GM19351 (cell line): ENCODE measurements at regions not wholly inside any gene's neighbourhood (a gene's known extent, or its start where the extent isn't known, plus 50 kb on each side); places are given as distances from the start of the nearest gene placed in this dataset.
"Not testable (repeated sequence)": the region's sequence is repeated elsewhere in the genome, so short reads cannot be mapped to it uniquely, and the experiment has no call there.

Experiments
- ATAC-seq: cut with Tn5 transposase; IDR thresholded peaks from one replicate; pipeline ENCODE4 v1.9.1; 2021; ENCODE audit warnings: mild to moderate bottlenecking, moderate library complexity; ENCODE audit not compliant: unreplicated experiment

DNA sequence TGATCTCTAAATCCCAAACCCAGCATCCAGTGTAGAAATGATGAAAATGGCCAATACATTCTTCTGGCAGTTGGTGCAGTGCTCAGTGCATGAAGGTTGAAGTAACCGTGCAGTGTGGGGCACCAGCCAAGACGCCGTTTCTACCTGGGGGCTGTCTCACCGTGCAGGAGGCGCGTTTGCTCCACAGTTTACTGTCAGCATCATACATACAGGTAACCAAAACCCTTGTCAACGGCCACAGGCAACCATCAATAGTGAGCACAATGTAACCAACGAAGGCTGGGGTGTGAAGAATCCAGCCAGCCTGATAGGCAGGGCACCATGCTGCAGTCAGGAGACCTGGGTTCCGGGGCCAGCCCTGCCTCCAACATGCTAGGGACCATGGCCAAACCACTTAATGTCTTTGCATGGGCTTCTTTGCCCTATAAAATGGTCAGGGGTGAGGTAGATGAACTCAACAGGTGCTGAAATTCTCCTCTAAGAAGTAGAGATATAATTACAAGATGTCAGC is 127.5 kb upstream of the ID2 start:
- ATAC-seq: no peak

DNA sequence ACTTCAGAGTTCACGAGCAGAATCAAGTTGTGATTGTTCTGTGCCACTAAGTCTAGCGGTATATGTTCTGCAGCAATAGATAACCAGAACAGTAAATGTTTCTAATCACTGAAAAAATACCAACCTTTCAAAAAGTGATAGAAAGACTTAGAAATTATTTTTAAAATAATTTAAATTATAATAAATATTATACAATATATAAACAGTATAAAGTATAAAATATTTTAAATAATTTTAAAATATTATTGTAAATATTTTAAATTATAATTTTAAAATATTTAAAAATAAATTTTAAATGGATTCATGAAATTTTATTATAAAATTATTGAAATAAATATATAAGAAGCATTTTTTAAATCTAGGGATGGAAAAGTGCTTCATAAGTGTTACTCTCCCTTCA is 126.3 kb upstream of the ID2 start:
- ATAC-seq: no peak

DNA sequence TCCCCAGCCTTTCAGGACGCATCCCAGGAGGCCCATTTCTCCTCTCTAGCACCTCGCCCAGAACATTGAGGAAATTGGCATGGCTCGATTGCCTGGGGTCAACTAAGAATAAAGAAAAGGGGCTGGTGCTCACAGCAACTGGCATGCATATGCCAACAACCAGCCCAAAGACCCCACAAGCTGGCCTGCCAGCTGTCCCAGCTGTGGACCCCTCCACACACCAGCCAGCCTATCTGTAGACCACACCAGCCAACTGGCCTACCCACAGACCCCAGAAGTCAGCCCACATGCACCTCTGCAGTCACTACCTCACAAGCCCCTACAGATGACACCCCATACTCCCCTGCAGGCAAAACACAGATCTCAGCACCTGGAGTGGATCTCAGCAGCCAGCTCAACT is 123.8 kb upstream of the ID2 start:
- no peak for ATAC-seq

DNA sequence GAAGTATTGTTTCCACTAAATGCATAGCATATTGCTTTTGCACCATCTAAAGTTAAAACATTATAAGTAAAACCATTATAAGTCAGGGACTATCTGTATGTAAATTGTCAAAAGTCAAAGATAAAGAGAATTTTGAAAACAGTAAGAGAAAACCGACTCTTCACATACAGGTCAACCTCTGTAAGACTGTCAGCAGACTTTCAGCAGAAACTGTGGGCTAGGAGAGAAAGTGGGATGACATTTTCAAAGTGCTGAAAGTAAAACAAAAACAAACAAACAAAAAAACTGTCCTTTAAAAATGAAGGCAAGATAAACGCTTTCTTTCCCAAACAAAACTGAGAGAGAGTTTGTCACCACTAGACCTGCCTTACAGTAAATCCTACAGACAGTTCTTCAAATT is 122.9 kb upstream of the ID2 start:
- no peak for ATAC-seq

DNA sequence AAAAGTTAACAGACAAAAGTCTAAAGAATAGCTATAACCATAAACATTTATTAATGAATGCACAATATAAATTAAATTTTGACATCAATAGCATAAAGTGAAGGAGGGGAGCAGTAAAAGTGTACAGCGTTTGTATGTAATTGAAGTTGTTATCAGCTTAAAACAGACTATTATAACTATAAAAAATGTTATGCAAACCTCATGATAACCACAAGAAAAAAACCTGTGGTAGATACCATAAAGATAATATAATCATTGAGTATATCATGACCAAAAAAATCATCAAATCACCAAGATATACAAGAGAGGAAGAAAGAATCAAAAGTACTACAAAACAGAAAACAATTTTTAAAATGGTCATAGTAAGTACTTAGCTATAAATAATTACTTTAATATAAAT is 122.1 kb upstream of the ID2 start:
- no peak for ATAC-seq

DNA sequence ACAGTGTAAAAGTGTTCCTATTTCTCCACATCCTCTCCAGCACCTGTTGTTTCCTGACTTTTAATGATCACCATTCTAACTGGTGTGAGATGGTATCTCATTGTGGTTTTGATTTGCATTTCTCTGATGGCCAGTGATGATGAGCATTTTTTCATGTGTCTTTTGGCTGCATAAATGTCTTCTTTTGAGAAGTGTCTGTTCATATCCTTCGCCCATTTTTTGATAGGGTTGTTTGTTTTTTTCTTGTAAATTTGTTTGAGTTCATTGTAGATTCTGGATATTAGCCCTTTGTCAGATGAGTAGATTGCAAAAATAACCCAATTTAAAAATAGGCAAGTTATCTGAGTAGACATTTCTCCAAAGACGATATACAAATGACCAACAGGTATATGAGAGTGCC is 120.2 kb upstream of the ID2 start:
- not testable (repeated sequence) for ATAC-seq

DNA sequence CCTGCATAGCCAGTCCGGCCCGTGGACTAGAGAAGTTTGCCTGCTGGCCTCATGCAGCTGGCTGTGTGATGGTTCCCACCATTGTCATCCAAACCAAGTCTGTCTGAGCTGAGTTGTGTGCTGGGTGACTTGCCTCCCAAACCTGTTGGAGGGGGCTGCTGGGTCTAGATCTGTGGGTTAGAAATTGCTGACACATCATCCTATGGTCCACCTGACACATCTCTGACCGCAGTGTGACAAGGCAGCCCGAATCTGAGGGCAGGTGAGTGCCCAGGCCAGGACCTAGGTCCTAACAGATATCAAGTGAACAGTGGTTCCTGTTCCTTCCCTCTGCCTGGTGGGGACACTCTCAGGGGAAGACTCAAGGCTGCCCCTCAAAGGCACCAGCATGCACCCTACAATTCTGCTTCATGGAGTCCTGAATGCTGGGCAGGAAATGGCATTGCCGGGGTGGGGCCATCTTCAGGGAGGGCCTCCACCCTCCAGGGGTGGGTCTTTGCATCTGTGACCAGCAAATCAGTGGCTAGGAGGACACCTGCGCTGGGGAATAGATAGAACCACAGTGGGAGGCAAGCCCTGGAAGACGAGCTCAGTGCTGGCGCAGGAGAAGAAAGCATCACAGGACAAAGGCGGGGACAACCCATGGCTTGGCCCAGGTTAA is 117.9 kb upstream of the ID2 start:
- no peak for ATAC-seq

DNA sequence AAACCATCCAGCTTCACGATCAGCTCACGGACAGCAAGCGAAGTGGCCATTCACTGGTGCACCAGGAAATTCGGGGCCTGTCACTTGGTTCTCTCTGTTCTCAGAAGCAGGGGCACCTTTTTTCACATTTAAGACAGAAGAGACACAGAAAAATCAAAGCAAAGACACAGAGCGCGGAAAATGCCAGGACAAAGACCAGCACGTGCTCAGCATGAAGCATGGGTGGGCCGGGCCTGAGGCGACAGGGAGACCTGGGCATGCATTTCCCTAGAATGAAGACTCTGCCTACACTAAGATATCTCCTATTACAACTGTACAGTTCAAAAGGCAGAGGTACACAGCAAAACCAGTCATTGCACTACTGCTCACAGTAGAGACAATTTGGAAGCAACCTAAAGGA is 117.4 kb upstream of the ID2 start:
- no peak for ATAC-seq

DNA sequence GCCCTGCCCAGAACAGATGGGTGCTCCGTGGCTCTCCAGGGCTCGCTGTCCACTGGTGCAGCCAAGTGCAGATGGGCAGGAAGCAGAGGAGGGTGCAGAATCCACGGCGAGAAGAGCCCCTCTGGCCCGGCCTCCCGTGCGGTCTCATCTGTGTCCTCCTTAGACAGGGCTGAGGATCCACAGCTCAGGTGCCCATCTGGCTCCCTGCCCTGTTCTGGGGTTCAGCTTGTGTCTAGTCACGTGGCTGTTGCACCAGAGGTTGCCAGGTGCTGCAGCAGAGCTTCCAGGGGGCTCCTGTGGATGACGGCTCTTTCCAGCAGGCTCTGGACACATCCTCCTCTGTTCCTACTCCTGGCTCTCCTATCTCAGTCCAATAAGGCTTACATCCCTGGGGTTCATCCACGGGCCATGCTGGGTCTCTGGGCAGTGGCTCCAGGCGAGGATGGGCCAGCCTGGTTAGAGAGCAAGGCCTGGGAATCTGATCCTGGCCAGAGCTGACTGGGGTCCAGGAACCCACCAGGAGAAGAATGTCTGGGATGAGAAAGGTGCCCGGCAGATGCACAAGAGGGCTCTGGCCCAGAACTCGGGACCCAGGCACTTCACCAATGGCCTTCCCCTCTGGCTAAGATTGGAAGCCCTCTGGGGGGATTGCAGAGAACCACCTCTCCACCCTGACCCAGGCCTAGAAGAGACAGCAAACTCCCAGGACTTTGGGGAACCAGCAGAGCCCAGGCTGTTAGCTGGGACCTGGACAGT is 116.3 kb upstream of the ID2 start:
- no peak for ATAC-seq

DNA sequence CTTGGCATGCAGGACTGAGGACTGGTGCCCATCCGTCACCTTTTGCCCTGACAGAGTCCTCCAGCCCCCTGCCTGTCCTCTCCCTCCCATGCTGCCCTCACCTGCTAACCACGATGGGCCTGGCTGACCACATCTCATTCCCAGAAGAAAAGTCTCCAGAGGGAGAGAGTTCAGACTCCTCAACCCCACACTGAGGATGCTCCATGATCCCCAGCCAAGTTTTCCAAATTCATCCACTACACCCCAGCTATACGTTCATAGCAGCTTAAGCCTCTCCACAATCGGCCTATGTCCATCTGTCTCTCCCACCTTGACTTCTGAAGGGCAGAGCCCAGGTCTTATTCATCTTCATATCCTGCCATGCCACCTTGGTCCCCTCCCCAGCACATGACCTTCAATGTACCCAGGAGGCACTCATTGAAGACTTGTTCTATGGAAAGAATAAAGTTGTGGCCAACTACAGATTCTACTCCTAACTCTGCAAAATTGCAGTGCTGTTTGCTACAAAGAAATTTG is 115.6 kb upstream of the ID2 start:
- no peak for ATAC-seq

DNA sequence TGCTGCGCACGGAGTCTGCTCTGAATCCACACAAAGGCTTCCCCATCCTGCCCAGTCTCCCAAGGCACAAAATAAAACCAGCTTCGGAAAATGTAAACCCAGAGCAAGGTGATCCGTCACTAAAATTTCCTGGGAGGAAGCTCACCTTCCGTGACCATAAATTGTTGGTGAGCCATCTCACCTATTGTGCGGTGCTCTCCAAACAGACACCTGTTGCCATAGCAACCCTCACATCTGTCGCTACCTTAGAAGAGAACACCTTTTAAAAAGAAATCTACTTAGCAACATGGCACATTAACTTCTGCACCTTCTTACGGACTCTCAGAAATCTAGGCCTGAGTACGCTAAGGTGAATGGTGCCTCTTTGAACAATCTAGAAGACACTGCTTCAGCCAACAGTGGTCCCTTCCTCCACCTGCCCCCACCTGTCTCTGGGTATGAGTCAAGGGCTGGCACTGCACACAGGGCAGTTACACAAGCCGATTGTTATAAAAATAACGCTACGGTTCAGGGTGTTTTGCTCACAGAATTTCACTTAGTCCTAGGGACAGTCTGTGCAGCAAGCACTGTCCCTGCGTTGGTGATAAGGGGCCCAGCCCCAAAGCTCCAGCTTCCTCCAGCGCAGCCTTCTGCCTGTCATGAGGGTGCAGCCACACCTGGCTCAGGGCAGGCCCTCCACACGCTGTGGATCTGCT is 114.9 kb upstream of the ID2 start:
- no peak for ATAC-seq

DNA sequence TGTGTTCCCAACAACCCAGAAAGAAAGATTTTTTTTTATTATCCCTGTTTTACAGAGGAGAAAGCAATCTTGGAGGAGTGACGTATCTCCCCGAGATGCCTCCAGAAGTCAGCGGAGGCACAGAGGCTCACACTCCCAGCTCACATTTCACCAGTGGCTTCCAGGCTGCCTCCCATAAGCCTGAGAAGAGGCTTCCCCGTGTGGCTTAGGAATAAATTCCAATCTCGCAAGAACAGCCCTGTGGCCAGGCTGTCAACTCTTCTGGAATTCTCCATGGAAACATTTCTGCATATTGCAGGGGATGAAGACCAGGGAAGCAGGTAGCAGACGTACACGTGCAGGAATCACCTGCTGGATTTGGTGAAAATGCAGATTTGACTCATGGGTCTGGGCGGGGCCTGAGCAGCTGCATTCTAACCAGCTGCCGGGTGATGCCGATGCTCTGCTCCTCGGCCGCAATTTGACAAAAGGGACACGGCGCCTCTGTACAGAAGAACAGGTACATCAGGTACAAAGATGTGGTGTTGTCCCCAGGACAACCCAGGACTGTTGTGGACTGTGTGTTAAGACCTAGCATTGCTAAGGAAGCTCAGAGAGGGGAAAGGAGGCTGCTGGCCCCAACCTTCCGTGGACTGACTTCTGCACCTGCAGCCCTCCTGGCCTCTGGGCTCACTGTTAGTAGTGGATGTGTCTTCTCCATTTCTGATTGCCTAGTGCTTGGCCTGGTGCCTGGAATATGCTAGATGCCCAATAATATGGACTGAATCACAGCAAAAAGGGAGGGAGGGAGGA is 114.2 kb upstream of the ID2 start:
- ATAC-seq: no peak

DNA sequence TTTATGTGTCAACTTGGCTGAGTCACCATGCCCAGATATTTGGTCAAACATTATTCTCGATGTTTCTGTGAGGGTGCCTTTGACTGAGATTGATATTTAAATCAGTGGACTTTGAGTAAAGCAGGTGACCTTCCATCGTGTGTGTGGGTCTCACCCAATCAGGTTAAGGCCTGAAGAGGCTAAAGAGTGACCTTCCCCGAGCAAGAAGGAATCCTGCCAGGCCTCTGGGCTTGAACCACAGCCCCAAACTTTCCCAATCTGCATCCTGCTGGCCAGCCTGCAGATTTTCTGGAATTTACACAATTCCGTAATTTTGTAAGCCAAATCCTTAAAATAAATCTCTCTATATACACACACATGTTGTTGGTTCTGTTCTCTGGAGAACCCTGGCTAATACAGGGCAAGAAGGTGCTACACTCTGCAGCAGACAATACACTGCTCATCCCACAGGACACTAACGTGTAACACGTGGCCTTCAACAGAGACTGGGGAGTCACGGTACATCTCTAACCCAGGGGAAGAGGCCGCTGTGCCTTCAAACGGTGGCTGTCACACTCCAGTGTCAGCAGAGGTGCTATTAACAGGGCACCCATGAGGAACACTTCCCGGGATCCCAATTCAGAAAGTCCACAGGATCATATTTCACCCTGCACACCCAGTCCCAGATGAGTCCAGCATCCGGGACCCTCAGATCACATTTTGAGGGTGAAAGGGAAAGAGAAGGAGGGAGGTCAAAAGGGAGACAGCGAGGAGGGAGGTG is 113.1 kb upstream of the ID2 start:
- ATAC-seq: no peak

DNA sequence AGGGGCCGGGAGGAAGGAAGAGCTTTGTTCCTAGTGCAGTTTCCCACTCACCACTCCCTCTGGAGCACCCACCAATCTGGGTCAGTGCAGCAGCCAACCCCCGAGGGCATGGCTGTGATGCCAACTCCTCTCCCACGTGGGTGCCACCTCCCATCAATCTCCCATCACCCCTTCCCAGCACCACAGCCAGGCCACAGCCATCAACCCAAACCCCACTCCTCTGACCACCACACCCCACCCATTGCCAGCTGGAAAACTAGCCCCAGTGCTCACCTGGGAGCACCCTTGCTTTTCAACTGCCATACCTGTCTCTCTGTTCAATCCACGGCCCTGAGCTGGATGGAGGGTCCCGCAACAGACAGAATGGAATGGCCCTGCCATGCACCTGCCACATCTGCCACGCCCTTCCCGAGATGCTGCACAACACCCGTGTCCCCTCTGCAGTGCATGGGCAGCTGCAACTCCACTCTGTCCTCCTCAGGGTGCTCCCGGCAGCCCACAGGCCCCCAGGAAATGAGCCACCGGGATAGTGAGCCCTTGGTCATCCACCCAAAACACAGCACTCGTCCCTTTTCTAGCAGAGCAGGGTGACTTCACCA is 112.4 kb upstream of the ID2 start:
- ATAC-seq: no peak

DNA sequence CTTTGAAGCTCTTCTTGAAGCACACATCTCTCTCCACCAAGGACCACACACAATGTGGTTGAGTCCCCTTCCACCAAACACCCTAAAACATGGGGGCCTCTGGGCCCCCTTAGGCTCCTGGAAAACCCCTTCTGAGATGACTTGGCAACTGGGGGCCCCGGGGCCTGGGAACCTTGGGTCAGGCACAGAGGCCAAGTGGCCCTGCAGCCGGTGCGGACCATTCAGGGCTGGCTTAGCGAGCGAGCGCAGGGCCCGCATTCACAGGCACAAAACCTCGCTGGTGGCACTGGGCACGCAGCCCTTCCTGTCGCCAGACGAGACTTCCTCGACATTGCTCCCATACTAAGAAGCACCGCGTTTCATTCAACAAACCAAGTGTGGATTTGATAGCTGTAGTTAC is 111.2 kb upstream of the ID2 start:
- no peak for ATAC-seq

DNA sequence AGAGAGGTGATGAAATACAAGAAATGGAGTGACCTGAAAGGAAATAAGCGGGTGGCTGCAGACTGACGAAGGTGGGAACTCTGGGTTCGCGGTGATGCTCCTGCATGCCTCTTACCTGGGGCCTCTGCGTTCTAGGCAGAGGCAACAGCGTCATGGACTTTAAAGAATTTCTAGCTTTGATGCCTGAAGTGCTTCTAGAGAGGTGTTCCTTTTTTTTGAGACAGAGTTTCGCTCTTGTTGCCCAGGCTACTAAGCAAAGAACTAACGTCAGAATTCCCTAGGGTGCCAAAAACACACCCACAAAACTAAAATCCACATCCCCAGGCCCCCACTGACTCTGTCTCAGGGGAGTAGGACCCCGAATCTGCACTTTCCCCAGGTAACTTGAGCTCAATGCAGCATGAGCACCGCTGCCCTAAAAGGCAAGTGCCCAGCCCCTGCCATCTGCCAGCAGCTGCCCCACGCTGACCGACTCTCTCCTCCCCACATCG is 110.5 kb upstream of the ID2 start:
- ATAC-seq: no peak

DNA sequence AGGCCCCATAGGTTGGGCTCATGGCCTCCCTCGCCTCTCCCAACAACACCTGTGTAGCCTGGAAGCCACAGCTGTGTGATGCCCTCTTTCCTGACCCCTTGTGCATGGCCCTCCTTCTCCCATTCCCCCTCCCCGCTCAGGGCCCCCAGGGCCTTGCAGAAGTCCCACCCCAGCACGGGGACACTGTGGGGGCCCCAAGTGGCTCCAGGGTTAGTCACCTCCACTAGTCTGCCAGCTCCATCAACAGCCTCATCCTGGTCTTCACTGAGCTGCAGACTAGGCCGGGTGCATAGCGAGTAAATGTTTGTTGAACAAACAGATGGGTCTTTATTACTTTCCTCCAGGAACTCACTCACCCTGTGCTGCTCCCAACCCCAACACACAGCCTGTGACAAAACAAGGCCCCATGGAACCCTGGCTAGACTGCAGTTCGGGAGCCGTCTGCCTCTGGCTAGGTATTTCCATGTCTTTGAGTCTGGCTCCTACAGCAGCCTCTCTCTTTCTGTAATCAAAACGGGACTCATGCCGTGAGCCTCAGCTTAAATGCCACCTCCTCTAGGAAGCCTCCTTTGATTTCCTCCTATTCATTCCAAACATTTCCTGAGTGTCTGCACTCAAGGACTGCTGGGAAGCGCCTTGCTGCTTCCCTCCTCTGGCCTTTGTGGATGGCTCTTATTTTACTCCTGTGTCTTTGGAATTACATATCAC is 109.9 kb upstream of the ID2 start:
- ATAC-seq: no peak

DNA sequence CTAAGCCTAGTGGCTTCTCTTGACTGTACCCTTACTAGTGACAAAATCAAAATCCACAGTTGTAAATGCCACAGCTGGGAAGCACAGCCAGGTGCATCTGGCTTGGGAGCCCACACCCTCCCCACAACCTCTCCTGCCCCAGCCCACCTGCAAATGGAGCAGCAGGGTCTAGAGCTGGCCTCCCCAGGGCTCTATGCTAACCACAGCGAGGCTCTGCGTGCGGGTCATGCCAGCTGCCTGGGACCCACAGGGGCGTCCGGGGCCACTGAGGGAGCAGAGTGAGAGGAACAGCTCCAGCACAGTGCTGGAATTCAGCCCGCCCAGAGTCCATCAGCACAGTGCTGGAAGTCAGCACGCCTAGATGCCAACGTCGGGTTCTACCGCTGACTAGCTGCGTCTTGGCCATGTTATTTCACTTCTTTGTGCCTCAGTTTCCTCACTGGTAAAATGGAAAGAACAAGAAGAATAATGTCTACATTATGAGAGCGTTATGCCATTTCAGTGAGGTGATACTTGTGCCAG is 109.1 kb upstream of the ID2 start:
- ATAC-seq: no peak
